Smooth muscle cell (in vitro differentiated cells): ENCODE measurements at regions not wholly inside any gene's neighbourhood (a gene's known extent, or its start where the extent isn't known, plus 50 kb on each side); places are given as distances from the start of the nearest gene placed in this dataset.

ENCODE experiments used
- DNase-seq: peaks from one replicate; lab custom pipeline; 2025; ENCODE audit not compliant: unreplicated experiment; lab: John Stamatoyannopoulos, UW
- H2AFZ ChIP-seq: fragments of 200-600 bp; sonication (generic); 2 replicates; pipeline ENCODE4 v1.6.0; 2016; ENCODE audit warnings: antibody characterized with exemption, low read depth, mild to moderate bottlenecking
- H3F3A ChIP-seq: fragments of 200-600 bp; sonication (generic); 2 replicates; pipeline ENCODE4 v1.6.0; 2017; ENCODE audit warnings: antibody characterized with exemption, low read depth
- H3K27ac ChIP-seq: fragments of 200-600 bp; sonication (generic); 2 replicates; pipeline ENCODE4 v1.5.1; 2016; ENCODE audit warnings: low read depth, mild to moderate bottlenecking
- H3K27me3 ChIP-seq: fragments of 200-600 bp; sonication (generic); 2 replicates; pipeline ENCODE4 v1.6.1; 2016; ENCODE audit warnings: low read depth, mild to moderate bottlenecking
- H3K36me3 ChIP-seq: fragments of 200-600 bp; sonication (generic); 2 replicates; pipeline ENCODE4 v1.5.1; 2016; ENCODE audit warnings: low read depth
- H3K4me1 ChIP-seq: fragments of 200-600 bp; sonication (generic); 2 replicates; pipeline ENCODE4 v1.5.1; 2016; ENCODE audit warnings: low read depth
- H3K4me2 ChIP-seq: fragments of 200-600 bp; sonication (generic); 2 replicates; pipeline ENCODE4 v1.6.0; 2016; ENCODE audit warnings: mild to moderate bottlenecking
- H3K4me3 ChIP-seq: fragments of 200-600 bp; sonication (generic); 2 replicates; pipeline ENCODE4 v1.5.1; 2016; ENCODE audit warnings: mild to moderate bottlenecking
- H3K79me2 ChIP-seq: fragments of 200-600 bp; sonication (generic); 2 replicates; pipeline ENCODE4 v1.6.0; 2016; ENCODE audit warnings: low read depth, mild to moderate bottlenecking
- H3K9ac ChIP-seq: fragments of 200-600 bp; sonication (generic); 2 replicates; pipeline ENCODE4 v1.6.0; 2016; ENCODE audit warnings: low read depth
- H3K9me3 ChIP-seq: fragments of 200-600 bp; sonication (generic); replicated peaks from 2 replicates; pipeline ENCODE4 v1.5.1; 2016; ENCODE audit warnings: low read depth
- H4K20me1 ChIP-seq: fragments of 200-600 bp; sonication (generic); 2 replicates; pipeline ENCODE4 v1.6.0; 2016; ENCODE audit warnings: low read depth
- WGBS: methylation state at CpG from one replicate; pipeline ENCODE4 v1.1.7; 2016; ENCODE audit warnings: low lambda C conversion rate; 5-methylcytosine and 5-hydroxymethylcytosine counted together
- TF ChIP-seq, protein P1 (sequence below): fragments of 200-600 bp; sonication (generic); IDR thresholded peaks from 2 replicates; pipeline ENCODE4 v1.5.1; 2017; ENCODE audit warnings: borderline replicate concordance, mild to moderate bottlenecking, antibody characterized with exemption; ENCODE audit not compliant: insufficient read depth, poor library complexity, severe bottlenecking

- no peaks in the 10 kb centered on the region for H4K20me1 ChIP-seq
- no peaks in the 10 kb centered on the region for H3K79me2 ChIP-seq
- 93% methylated on average over 2 of the region's 2 CpGs for WGBS
- H3K4me1 ChIP-seq, result no peaks in the 10 kb centered on the region
- no peaks in the 10 kb centered on the region for H3K27me3 ChIP-seq
- no peaks in the 10 kb centered on the region for H3F3A ChIP-seq
- no peak for DNase-seq
- H3K36me3 ChIP-seq, result no peaks in the 10 kb centered on the region
- H3K9me3 ChIP-seq, result no peaks in the 10 kb centered on the region
- no peak overlapping the region for H3K9ac ChIP-seq
- H2AFZ ChIP-seq, result no peak overlapping the region
- TF ChIP-seq, protein P1, sequence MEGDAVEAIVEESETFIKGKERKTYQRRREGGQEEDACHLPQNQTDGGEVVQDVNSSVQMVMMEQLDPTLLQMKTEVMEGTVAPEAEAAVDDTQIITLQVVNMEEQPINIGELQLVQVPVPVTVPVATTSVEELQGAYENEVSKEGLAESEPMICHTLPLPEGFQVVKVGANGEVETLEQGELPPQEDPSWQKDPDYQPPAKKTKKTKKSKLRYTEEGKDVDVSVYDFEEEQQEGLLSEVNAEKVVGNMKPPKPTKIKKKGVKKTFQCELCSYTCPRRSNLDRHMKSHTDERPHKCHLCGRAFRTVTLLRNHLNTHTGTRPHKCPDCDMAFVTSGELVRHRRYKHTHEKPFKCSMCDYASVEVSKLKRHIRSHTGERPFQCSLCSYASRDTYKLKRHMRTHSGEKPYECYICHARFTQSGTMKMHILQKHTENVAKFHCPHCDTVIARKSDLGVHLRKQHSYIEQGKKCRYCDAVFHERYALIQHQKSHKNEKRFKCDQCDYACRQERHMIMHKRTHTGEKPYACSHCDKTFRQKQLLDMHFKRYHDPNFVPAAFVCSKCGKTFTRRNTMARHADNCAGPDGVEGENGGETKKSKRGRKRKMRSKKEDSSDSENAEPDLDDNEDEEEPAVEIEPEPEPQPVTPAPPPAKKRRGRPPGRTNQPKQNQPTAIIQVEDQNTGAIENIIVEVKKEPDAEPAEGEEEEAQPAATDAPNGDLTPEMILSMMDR, result no peak
- no peak overlapping the region for H3K27ac ChIP-seq
- H3K4me2 ChIP-seq, result no peak overlapping the region
- no peak overlapping the region for H3K4me3 ChIP-seq
Measured at GRCh38 chr4:101711590-101712260, 78.8 kb upstream of the BANK1 start.

GRCh38 chr4:101710806-101711205 is 79.7 kb upstream of the BANK1 start:
- no peaks in the 10 kb centered on the region for H3K79me2 ChIP-seq
- no peak for DNase-seq
- no peaks in the 10 kb centered on the region for H3K27me3 ChIP-seq
- H3F3A ChIP-seq, result no peaks in the 10 kb centered on the region
- no peak overlapping the region for H3K27ac ChIP-seq
- H2AFZ ChIP-seq, result peak overlapping the region; percentile 41
- H3K9me3 ChIP-seq, result no peaks in the 10 kb centered on the region
- WGBS, result 100% methylated on average over 1 of the region's 1 CpG
- no peaks in the 10 kb centered on the region for H4K20me1 ChIP-seq
- H3K9ac ChIP-seq, result no peak overlapping the region
- H3K4me1 ChIP-seq, result no peaks in the 10 kb centered on the region
- no peaks in the 10 kb centered on the region for H3K36me3 ChIP-seq
- no peak overlapping the region for H3K4me2 ChIP-seq
- TF ChIP-seq, protein P1, result no peak
- H3K4me3 ChIP-seq, result no peak overlapping the region

DNA sequence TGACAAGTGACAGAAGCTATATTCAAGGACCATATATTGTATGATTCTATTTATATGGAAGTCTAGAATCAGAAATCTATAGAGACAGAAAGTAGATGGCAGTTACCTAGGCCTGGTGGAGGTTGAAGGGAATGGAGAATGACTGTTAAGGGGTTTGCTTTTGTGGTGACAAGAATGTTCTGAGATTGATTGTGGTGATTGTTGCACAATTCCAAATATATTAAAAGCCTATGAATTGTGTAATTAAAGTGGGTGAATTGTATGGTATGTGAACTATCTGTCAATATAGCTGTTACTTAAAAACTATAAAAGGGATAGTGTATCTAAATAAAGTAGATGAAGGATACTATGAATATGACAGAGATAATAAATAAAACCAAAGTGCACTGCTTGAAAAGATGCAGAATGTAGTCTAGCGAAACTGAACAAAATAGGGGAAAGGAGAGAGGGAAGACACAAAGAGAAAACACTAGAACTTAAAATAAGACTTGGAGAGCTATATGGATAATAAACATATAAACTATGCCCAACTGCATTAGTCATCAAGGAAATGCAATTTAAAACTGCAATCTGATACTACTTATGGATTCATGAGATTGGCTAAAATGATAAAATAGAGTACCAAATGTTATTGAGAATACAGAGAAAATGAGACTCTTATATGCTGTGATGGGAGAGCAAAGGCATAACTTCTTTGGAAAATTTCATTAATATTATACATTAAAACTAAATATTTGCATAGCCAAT is 82.1 kb upstream of the BANK1 start:
- 100% methylated on average over 1 of the region's 1 CpG for WGBS
- no peaks in the 10 kb centered on the region for H3K27me3 ChIP-seq
- H2AFZ ChIP-seq, result no peak overlapping the region
- no peaks in the 10 kb centered on the region for H3K36me3 ChIP-seq
- H3K9ac ChIP-seq, result no peak overlapping the region
- no peak for DNase-seq
- no peaks in the 10 kb centered on the region for H3K79me2 ChIP-seq
- H3K27ac ChIP-seq, result no peak overlapping the region
- H3K4me3 ChIP-seq, result no peak overlapping the region
- TF ChIP-seq, protein P1, result no peak
- no peaks in the 10 kb centered on the region for H3K4me1 ChIP-seq
- no peak overlapping the region for H3K4me2 ChIP-seq
- no peaks in the 10 kb centered on the region for H3K9me3 ChIP-seq
- H4K20me1 ChIP-seq, result no peaks in the 10 kb centered on the region
- H3F3A ChIP-seq, result no peaks in the 10 kb centered on the region
